Progenitor cell of endocrine pancreas (in vitro differentiated cells): ENCODE measurements at regions not wholly inside any gene's neighbourhood (a gene's known extent, or its start where the extent isn't known, plus 50 kb on each side); places are given as distances from the start of the nearest gene placed in this dataset.

Source experiments
- DNase-seq: peaks from one replicate; pipeline ENCODE4 v3.0.0; 2021; ENCODE audit warnings: low spot score; ENCODE audit not compliant: unreplicated experiment
- H3K27ac Mint-ChIP-seq: 2 replicates; pipeline ENCODE4 v1.8.0; 2021; ENCODE audit warnings: mild to moderate bottlenecking, moderate library complexity, mixed read lengths
- H3K27me3 Mint-ChIP-seq: 2 replicates; pipeline ENCODE4 v1.8.0; 2021; ENCODE audit warnings: mixed read lengths
- H3K36me3 Mint-ChIP-seq: 2 replicates; pipeline ENCODE4 v1.8.0; 2022; ENCODE audit warnings: mixed read lengths; ENCODE audit not compliant: insufficient read depth
- H3K4me1 Mint-ChIP-seq: 2 replicates; pipeline ENCODE4 v1.8.0; 2021; ENCODE audit warnings: low read depth, mixed read lengths
- H3K4me3 Mint-ChIP-seq: 2 replicates; pipeline ENCODE4 v1.8.0; 2021; ENCODE audit warnings: low read depth, mild to moderate bottlenecking, moderate library complexity, mixed read lengths
- H3K9me3 Mint-ChIP-seq: 2 replicates; pipeline ENCODE4 v1.8.0; 2021; ENCODE audit warnings: low read depth, mixed read lengths
- CTCF ChIP-seq: fragments of 200-600 bp; sonication (generic); IDR thresholded peaks from one replicate; pipeline ENCODE4 v1.5.0; 2021; ENCODE audit warnings: antibody characterized with exemption, mild to moderate bottlenecking; ENCODE audit not compliant: unreplicated experiment

GRCh38 chr1:118445156-118445555, 260.1 kb upstream of the SPAG17 start:
- H3K27me3 Mint-ChIP-seq: no peaks in the 10 kb centered on the region
- H3K36me3 Mint-ChIP-seq: no peaks in the 10 kb centered on the region
- H3K4me3 Mint-ChIP-seq: no peak overlapping the region
- peaks cover 7% of the 10 kb centered on the region for H3K9me3 Mint-ChIP-seq
- H3K27ac Mint-ChIP-seq: no peak overlapping the region
- no peaks in the 10 kb centered on the region for H3K4me1 Mint-ChIP-seq
- no peak for TF ChIP-seq CTCF
- no peak for DNase-seq

GRCh38 chr1:118442214-118442613, 257.2 kb upstream of the SPAG17 start:
- H3K27ac Mint-ChIP-seq: no peak overlapping the region
- no peak for DNase-seq
- no peaks in the 10 kb centered on the region for H3K9me3 Mint-ChIP-seq
- no peak for TF ChIP-seq CTCF
- H3K27me3 Mint-ChIP-seq: no peaks in the 10 kb centered on the region
- no peaks in the 10 kb centered on the region for H3K36me3 Mint-ChIP-seq
- H3K4me1 Mint-ChIP-seq: no peaks in the 10 kb centered on the region
- no peak overlapping the region for H3K4me3 Mint-ChIP-seq

- H3K27ac Mint-ChIP-seq: no peak overlapping the region
- H3K36me3 Mint-ChIP-seq: no peaks in the 10 kb centered on the region
- no peak overlapping the region for H3K4me3 Mint-ChIP-seq
- TF ChIP-seq CTCF: no peak
- H3K4me1 Mint-ChIP-seq: no peaks in the 10 kb centered on the region
- H3K27me3 Mint-ChIP-seq: no peaks in the 10 kb centered on the region
- H3K9me3 Mint-ChIP-seq: no peaks in the 10 kb centered on the region
- DNase-seq: no peak
These were observed 252.6 kb upstream of the SPAG17 start for GRCh38 chr1:118437664-118438063.

- no peak for DNase-seq
- Mint-ChIP-seq H3K4me1 (no peaks in the 10 kb centered on the region), H3K4me3 (no peak overlapping the region), H3K27me3 (no peaks in the 10 kb centered on the region), H3K36me3 (no peaks in the 10 kb centered on the region), H3K27ac (no peak overlapping the region), H3K9me3 (no peaks in the 10 kb centered on the region)
- no peak for TF ChIP-seq CTCF
These were observed 244.8 kb upstream of the SPAG17 start for GRCh38 chr1:118429856-118430255.

- H3K4me1 Mint-ChIP-seq: no peaks in the 10 kb centered on the region
- H3K27me3 Mint-ChIP-seq: no peaks in the 10 kb centered on the region
- no peak overlapping the region for H3K4me3 Mint-ChIP-seq
- no peak for TF ChIP-seq CTCF
- no peak for DNase-seq
- H3K27ac Mint-ChIP-seq: no peak overlapping the region
- no peaks in the 10 kb centered on the region for H3K36me3 Mint-ChIP-seq
- no peaks in the 10 kb centered on the region for H3K9me3 Mint-ChIP-seq
These were observed 236.9 kb upstream of the SPAG17 start for GRCh38 chr1:118421868-118422350.

GRCh38 chr1:118404024-118404423, 219.0 kb upstream of the SPAG17 start:
- no peak for TF ChIP-seq CTCF
- Mint-ChIP-seq H3K27me3 (no peaks in the 10 kb centered on the region), H3K36me3 (no peaks in the 10 kb centered on the region), H3K27ac (no peak overlapping the region), H3K9me3 (peaks cover 13% of the 10 kb centered on the region), H3K4me3 (no peak overlapping the region), H3K4me1 (no peaks in the 10 kb centered on the region)
- no peak for DNase-seq
